ENCODE measurements at regions not wholly inside any gene's neighbourhood (a gene's known extent, or its start where the extent isn't known, plus 50 kb on each side); places are given as distances from the start of the nearest gene placed in this dataset.

- TF ChIP-seq, protein P1, sequence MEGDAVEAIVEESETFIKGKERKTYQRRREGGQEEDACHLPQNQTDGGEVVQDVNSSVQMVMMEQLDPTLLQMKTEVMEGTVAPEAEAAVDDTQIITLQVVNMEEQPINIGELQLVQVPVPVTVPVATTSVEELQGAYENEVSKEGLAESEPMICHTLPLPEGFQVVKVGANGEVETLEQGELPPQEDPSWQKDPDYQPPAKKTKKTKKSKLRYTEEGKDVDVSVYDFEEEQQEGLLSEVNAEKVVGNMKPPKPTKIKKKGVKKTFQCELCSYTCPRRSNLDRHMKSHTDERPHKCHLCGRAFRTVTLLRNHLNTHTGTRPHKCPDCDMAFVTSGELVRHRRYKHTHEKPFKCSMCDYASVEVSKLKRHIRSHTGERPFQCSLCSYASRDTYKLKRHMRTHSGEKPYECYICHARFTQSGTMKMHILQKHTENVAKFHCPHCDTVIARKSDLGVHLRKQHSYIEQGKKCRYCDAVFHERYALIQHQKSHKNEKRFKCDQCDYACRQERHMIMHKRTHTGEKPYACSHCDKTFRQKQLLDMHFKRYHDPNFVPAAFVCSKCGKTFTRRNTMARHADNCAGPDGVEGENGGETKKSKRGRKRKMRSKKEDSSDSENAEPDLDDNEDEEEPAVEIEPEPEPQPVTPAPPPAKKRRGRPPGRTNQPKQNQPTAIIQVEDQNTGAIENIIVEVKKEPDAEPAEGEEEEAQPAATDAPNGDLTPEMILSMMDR (IDR thresholded peaks at IDR 0.05; ENCODE audit: low read length) = no peak
- TF ChIP-seq EZH2 (optimal IDR thresholded peaks at IDR 0.05; ENCODE audit: low read depth, low read length) = no peak
- TF ChIP-seq EZH2phosphoT487 (IDR thresholded peaks at IDR 0.05; ENCODE audit: low read length) = no peak
These were observed 220.8 kb downstream of the DIRAS2 start for GRCh38 chr9:90421786-90422185.
